Gastroesophageal sphincter (tissue), 4 donors: ENCODE measurements at regions not wholly inside any gene's neighbourhood (a gene's known extent, or its start where the extent isn't known, plus 50 kb on each side); places are given as distances from the start of the nearest gene placed in this dataset.
"Not testable (repeated sequence)": the region's sequence is repeated elsewhere in the genome, so short reads cannot be mapped to it uniquely, and the experiment has no call there.

Source experiments
- ATAC-seq: fragments of 150-250 bp; one replicate; pipeline ENCODE4 v1.9.1; 2016; ENCODE audit warnings: mild to moderate bottlenecking, moderate library complexity
- H3K27ac ChIP-seq, 4 donors: fragments of 200-600 bp; sonication (generic) in 3 of 4; 1 replicate in 3 of 4; 2 replicates in 1 of 4; pipeline ENCODE4 v1.5.1; 2016 to 2019
- H3K27me3 ChIP-seq: fragments of 200-600 bp; sonication (generic); one replicate; pipeline ENCODE4 v1.5.1; 2019
- H3K36me3 ChIP-seq, 2 donors: fragments of 200-600 bp; sonication (generic); one replicate each; pipeline ENCODE4 v1.5.1; 2019; ENCODE audit warnings: control low read depth in 1 of 2
- H3K4me1 ChIP-seq, 3 donors: fragments of 200-600 bp; sonication (generic); 1 replicate in 2 of 3; 2 replicates in 1 of 3; pipeline ENCODE4 v1.5.1; 2016 to 2019; ENCODE audit warnings: control low read depth in 2 of 3
- H3K4me3 ChIP-seq, 2 donors: fragments of 200-600 bp; sonication (generic); one replicate each; pipeline ENCODE4 v1.5.1; 2019; ENCODE audit warnings: mild to moderate bottlenecking in 1 of 2, moderate library complexity in 1 of 2
- H3K9me3 ChIP-seq, 3 donors: fragments of 200-600 bp; sonication (generic); one replicate each; pipeline ENCODE4 v1.5.1; 2017 to 2019; ENCODE audit warnings: control low read depth in 2 of 3
- CTCF ChIP-seq, 4 experiments: fragments of 200-600 bp in 2 of 4; fragments of 450-650 bp in 2 of 4; sonication (generic) in 1 of 4; IDR thresholded peaks; one replicate each; pipeline ENCODE4 v1.5.1; 2017 to 2019; ENCODE audit warnings: antibody characterized with exemption in 4 of 4, mild to moderate bottlenecking in 2 of 4, moderate library complexity in 2 of 4
- EP300 ChIP-seq: sonication (generic); formaldehyde crosslinking; IDR thresholded peaks from one replicate; pipeline ENCODE4 v1.6.1; 2017; ENCODE audit warnings: antibody characterized with exemption, mild to moderate bottlenecking
- POLR2A ChIP-seq, 2 donors: fragments of 450-650 bp; IDR thresholded peaks; one replicate each; pipeline ENCODE4 v1.6.1; 2017; ENCODE audit warnings: antibody characterized with exemption in 2 of 2, mild to moderate bottlenecking in 2 of 2, moderate library complexity in 1 of 2
- POLR2AphosphoS5 ChIP-seq: sonication (generic); formaldehyde crosslinking; IDR thresholded peaks from one replicate; pipeline ENCODE4 v1.6.1; 2017; ENCODE audit warnings: antibody characterized with exemption
- whole genome bisulfite sequencing, 2 donors: methylation state at CpG; one replicate each; pipeline ENCODE4 v1.1.5; 2018; ENCODE audit warnings: low coverage in 1 of 2; 5-methylcytosine and 5-hydroxymethylcytosine counted together

- H3K4me1 ChIP-seq, result no peaks in the 10 kb centered on the region
- no peak for ATAC-seq
- H3K36me3 ChIP-seq, result no peaks in the 10 kb centered on the region
- TF ChIP-seq EP300, result no peak
- TF ChIP-seq POLR2AphosphoS5, result no peak
- no peak for TF ChIP-seq CTCF (IDR thresholded peaks at IDR 0.05)
- no peak overlapping the region for H3K4me3 ChIP-seq
- H3K27me3 ChIP-seq, result peaks cover 26% of the 10 kb centered on the region
- 49 to 88% methylated on average over 2 of the region's 9 CpGs for WGBS, 2 donors
- no peaks in the 10 kb centered on the region for H3K9me3 ChIP-seq
- no peak overlapping the region for H3K27ac ChIP-seq
Measured at GRCh38 chr20:48526936-48527335, 300.9 kb downstream of the PREX1 start.

- no peak overlapping the region for H3K4me3 ChIP-seq
- no peak overlapping the region for H3K27ac ChIP-seq
- no peaks in the 10 kb centered on the region for H3K36me3 ChIP-seq
- TF ChIP-seq POLR2AphosphoS5 (no peak), EP300 (no peak), CTCF (IDR thresholded peaks at IDR 0.05) (no peak), POLR2A (IDR thresholded peaks at IDR 0.05) (no peak)
- WGBS, 2 donors, result 80 to 85% methylated on average over 1 to 2 of the region's 2 CpGs
- no peaks in the 10 kb centered on the region for H3K9me3 ChIP-seq
- H3K4me1 ChIP-seq, result no peaks in the 10 kb centered on the region
- no peak for ATAC-seq
- H3K27me3 ChIP-seq, result peaks cover 26% of the 10 kb centered on the region
Measured at GRCh38 chr20:48525400-48525799, 302.4 kb downstream of the PREX1 start.

- no peak overlapping the region for H3K27ac ChIP-seq
- 70% methylated on average over 2 of the region's 5 CpGs; no CpG with 5 or more reads in 1 of the 2 donors for WGBS, 2 donors
- no peaks in the 10 kb centered on the region for H3K4me1 ChIP-seq
- no peaks in the 10 kb centered on the region for H3K9me3 ChIP-seq
- no peak for ATAC-seq
- no peak overlapping the region for H3K4me3 ChIP-seq
- TF ChIP-seq POLR2A (IDR thresholded peaks at IDR 0.05) (no peak), EP300 (no peak), POLR2AphosphoS5 (no peak), CTCF (IDR thresholded peaks at IDR 0.05) (no peak)
- no peaks in the 10 kb centered on the region for H3K36me3 ChIP-seq
- peaks cover 26% of the 10 kb centered on the region for H3K27me3 ChIP-seq
Measured at GRCh38 chr20:48524582-48524981, 303.2 kb downstream of the PREX1 start.

- WGBS, 2 donors, result 72 to 92% methylated on average over 2 to 3 of the region's 6 CpGs
- TF ChIP-seq POLR2AphosphoS5 (no peak), CTCF (IDR thresholded peaks at IDR 0.05) (no peak), EP300 (no peak), POLR2A (IDR thresholded peaks at IDR 0.05) (no peak)
- ATAC-seq, result no peak
- peaks cover 26% of the 10 kb centered on the region for H3K27me3 ChIP-seq
- no peaks in the 10 kb centered on the region for H3K9me3 ChIP-seq
- H3K27ac ChIP-seq, result no peak overlapping the region
- no peaks in the 10 kb centered on the region for H3K4me1 ChIP-seq
- H3K36me3 ChIP-seq, result no peaks in the 10 kb centered on the region
- no peak overlapping the region for H3K4me3 ChIP-seq
Measured at GRCh38 chr20:48523191-48523995, 304.4 kb downstream of the PREX1 start.

GRCh38 chr20:48521121-48521520, 306.7 kb downstream of the PREX1 start:
- no peak overlapping the region for H3K4me3 ChIP-seq
- no peaks in the 10 kb centered on the region for H3K36me3 ChIP-seq
- H3K9me3 ChIP-seq, result no peaks in the 10 kb centered on the region
- peaks cover 9% of the 10 kb centered on the region for H3K27me3 ChIP-seq
- no peaks in the 10 kb centered on the region for H3K4me1 ChIP-seq
- no peak for ATAC-seq
- WGBS, 2 donors, result 50 to 63% methylated on average over 1 to 5 of the region's 5 CpGs
- H3K27ac ChIP-seq, result no peak overlapping the region
- no peak for TF ChIP-seq EP300
- no peak for TF ChIP-seq POLR2AphosphoS5
- TF ChIP-seq POLR2A (IDR thresholded peaks at IDR 0.05), result no peak
- no peak for TF ChIP-seq CTCF (IDR thresholded peaks at IDR 0.05)

GRCh38 chr20:48516196-48516595, 311.6 kb downstream of the PREX1 start:
- not testable (repeated sequence) for H3K4me3 ChIP-seq, H3K9me3 ChIP-seq, H3K27ac ChIP-seq, H3K36me3 ChIP-seq, ATAC-seq, H3K27me3 ChIP-seq, H3K4me1 ChIP-seq
- WGBS, 2 donors, result 51 to 77% methylated on average over 10 to 11 of the region's 11 CpGs

GRCh38 chr20:48514577-48514976, 313.2 kb downstream of the PREX1 start:
- WGBS, 2 donors, result 89 to 100% methylated on average over 2 to 7 of the region's 12 CpGs
- H3K9me3 ChIP-seq, result not testable (repeated sequence)

More at GRCh38 chr20:48514577-48514976, 313.2 kb downstream of the PREX1 start:
- H3K27me3 ChIP-seq, H3K4me3 ChIP-seq, H3K27ac ChIP-seq, H3K36me3 ChIP-seq, H3K4me1 ChIP-seq, ATAC-seq: not testable (repeated sequence)
